GM12878 (cell line): ENCODE measurements at regions not wholly inside any gene's neighbourhood (a gene's known extent, or its start where the extent isn't known, plus 50 kb on each side); places are given as distances from the start of the nearest gene placed in this dataset.

Source experiments
- FOS ChIP-seq: IDR thresholded peaks from 3 replicates; pipeline ENCODE4 v1.6.1; 2011; ENCODE audit warnings: borderline replicate concordance; ENCODE audit not compliant: insufficient read length; ENCODE audit errors: extremely low read depth
- HDAC2 ChIP-seq: fragments of 200-600 bp; sonication (generic); IDR thresholded peaks from 2 replicates; pipeline ENCODE4 v1.6.1; 2017
- RAD21 ChIP-seq: IDR thresholded peaks from 2 replicates; pipeline ENCODE4 v1.6.1; 2011; ENCODE audit warnings: mild to moderate bottlenecking, low read depth, low read length, moderate library complexity; ENCODE audit not compliant: insufficient read depth
- RAD51 ChIP-seq: fragments of 450-650 bp; IDR thresholded peaks from 2 replicates; pipeline ENCODE4 v1.6.1; 2016; ENCODE audit warnings: moderate library complexity, mild to moderate bottlenecking, inconsistent platforms
- TF ChIP-seq, protein P1 (sequence below), 3 experiments: IDR thresholded peaks in 2 of 3; conservative IDR thresholded peaks in 1 of 3; 2 replicates each; pipeline ENCODE4 v1.5.1; 2011; ENCODE audit warnings: low read depth in 3 of 3, low read length in 3 of 3, mild to moderate bottlenecking in 3 of 3, control low read depth in 2 of 3, moderate library complexity in 2 of 3, inconsistent platforms in 1 of 3, mixed read lengths in 1 of 3; ENCODE audit not compliant: control insufficient read depth in 2 of 3, insufficient read depth in 1 of 3; ENCODE audit errors: extremely low read depth in 1 of 3

DNA sequence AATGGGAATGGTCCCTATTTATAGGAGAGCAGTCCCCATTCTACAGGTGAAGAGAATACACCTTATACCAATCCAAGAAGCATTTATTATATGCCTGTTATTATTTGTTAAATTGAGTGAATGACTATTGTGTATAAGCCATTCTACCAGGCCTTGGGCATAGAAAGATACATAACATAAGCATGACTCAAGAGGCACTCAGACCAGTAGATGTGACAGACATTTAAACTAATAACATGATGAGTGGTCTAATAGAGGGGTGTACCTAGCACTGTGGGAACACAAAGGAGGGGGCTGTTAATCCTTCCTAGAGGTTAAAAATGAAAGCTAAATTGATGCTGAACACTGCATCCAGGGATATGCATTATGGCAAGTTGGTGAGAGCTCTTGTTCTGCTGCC is 145.0 kb upstream of the TNC start:
- no peak for TF ChIP-seq FOS
- no peak for TF ChIP-seq RAD21
- TF ChIP-seq, protein P1, sequence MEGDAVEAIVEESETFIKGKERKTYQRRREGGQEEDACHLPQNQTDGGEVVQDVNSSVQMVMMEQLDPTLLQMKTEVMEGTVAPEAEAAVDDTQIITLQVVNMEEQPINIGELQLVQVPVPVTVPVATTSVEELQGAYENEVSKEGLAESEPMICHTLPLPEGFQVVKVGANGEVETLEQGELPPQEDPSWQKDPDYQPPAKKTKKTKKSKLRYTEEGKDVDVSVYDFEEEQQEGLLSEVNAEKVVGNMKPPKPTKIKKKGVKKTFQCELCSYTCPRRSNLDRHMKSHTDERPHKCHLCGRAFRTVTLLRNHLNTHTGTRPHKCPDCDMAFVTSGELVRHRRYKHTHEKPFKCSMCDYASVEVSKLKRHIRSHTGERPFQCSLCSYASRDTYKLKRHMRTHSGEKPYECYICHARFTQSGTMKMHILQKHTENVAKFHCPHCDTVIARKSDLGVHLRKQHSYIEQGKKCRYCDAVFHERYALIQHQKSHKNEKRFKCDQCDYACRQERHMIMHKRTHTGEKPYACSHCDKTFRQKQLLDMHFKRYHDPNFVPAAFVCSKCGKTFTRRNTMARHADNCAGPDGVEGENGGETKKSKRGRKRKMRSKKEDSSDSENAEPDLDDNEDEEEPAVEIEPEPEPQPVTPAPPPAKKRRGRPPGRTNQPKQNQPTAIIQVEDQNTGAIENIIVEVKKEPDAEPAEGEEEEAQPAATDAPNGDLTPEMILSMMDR (IDR thresholded peaks at IDR 0.05 in 2 of 3, conservative IDR thresholded peaks at IDR 0.05 in 1 of 3; ENCODE audit: control insufficient read depth in 2 of 3, extremely low read depth in 1 of 3, insufficient read depth in 1 of 3, low read depth in 3 of 3, low read length in 3 of 3): no peak
- no peak for TF ChIP-seq HDAC2
- no peak for TF ChIP-seq RAD51
